Effector memory CD4-positive, alpha-beta T cell (primary cell): ENCODE measurements at regions not wholly inside any gene's neighbourhood (a gene's known extent, or its start where the extent isn't known, plus 50 kb on each side); places are given as distances from the start of the nearest gene placed in this dataset.

Source experiments
- DNase-seq, 3 donors: peaks; one replicate each; pipeline ENCODE4 v3.0.0-alpha.2; 2020
- H3K27ac ChIP-seq: 2 replicates; pipeline ENCODE4 v1.7.0; 2013; ENCODE audit warnings: mild to moderate bottlenecking, low read length, moderate library complexity; ENCODE audit not compliant: insufficient read depth, poor library complexity, severe bottlenecking
- H3K27me3 ChIP-seq: replicated peaks from 2 replicates; pipeline ENCODE4 v1.7.0; 2013; ENCODE audit warnings: mild to moderate bottlenecking, low read length; ENCODE audit not compliant: insufficient read depth, control insufficient read depth, poor library complexity, severe bottlenecking
- H3K36me3 ChIP-seq: 2 replicates; pipeline ENCODE4 v1.7.0; 2013; ENCODE audit warnings: mild to moderate bottlenecking, low read length, moderate library complexity; ENCODE audit not compliant: control insufficient read depth, insufficient read depth
- H3K4me1 ChIP-seq: 2 replicates; pipeline ENCODE4 v1.7.0; 2013; ENCODE audit warnings: low read length, mild to moderate bottlenecking; ENCODE audit not compliant: control insufficient read depth, insufficient read depth, poor library complexity, severe bottlenecking
- H3K4me3 ChIP-seq: 2 replicates; pipeline ENCODE4 v1.7.0; 2013; ENCODE audit warnings: low read length, low read depth, mild to moderate bottlenecking; ENCODE audit not compliant: insufficient read depth, poor library complexity, severe bottlenecking
- H3K9me3 ChIP-seq: 2 replicates; pipeline ENCODE4 v1.7.0; 2013; ENCODE audit warnings: mild to moderate bottlenecking, low read length, moderate library complexity; ENCODE audit not compliant: control insufficient read depth

- no peak for DNase-seq
- Histone ChIP-seq H3K4me3 (no peak overlapping the region), H3K27me3 (no peaks in the 10 kb centered on the region), H3K9me3 (no peaks in the 10 kb centered on the region), H3K27ac (no peak overlapping the region), H3K4me1 (no peaks in the 10 kb centered on the region), H3K36me3 (no peaks in the 10 kb centered on the region)
Observed at GRCh38 chr16:85162478-85163277, 50.4 kb upstream of the CIBAR2 start.

GRCh38 chr16:85163278-85164112, 51.2 kb upstream of the CIBAR2 start:
- H3K27ac ChIP-seq, result no peak overlapping the region
- no peak for DNase-seq

GRCh38 chr16:85164431-85164830, 52.2 kb upstream of the CIBAR2 start:
- H3K4me1 ChIP-seq, result no peaks in the 10 kb centered on the region

More at GRCh38 chr16:85163278-85164112, 51.2 kb upstream of the CIBAR2 start:
- Histone ChIP-seq H3K9me3 (no peaks in the 10 kb centered on the region), H3K4me1 (no peaks in the 10 kb centered on the region), H3K27me3 (no peaks in the 10 kb centered on the region), H3K36me3 (no peaks in the 10 kb centered on the region), H3K4me3 (no peak overlapping the region)

GRCh38 chr16:85164838-85165516, 52.7 kb upstream of the CIBAR2 start:
- H3K9me3 ChIP-seq, result no peaks in the 10 kb centered on the region
- H3K27me3 ChIP-seq, result no peaks in the 10 kb centered on the region
- H3K4me1 ChIP-seq, result no peaks in the 10 kb centered on the region
- no peak overlapping the region for H3K4me3 ChIP-seq
- H3K27ac ChIP-seq, result no peak overlapping the region
- H3K36me3 ChIP-seq, result no peaks in the 10 kb centered on the region
- DNase-seq, result no peak

More at GRCh38 chr16:85164431-85164830, 52.2 kb upstream of the CIBAR2 start:
- Histone ChIP-seq H3K9me3 (no peaks in the 10 kb centered on the region), H3K4me3 (no peak overlapping the region), H3K36me3 (no peaks in the 10 kb centered on the region), H3K27ac (no peak overlapping the region), H3K27me3 (no peaks in the 10 kb centered on the region)
- no peak for DNase-seq

- H3K36me3 ChIP-seq, result no peaks in the 10 kb centered on the region
- H3K9me3 ChIP-seq, result no peaks in the 10 kb centered on the region
- H3K4me3 ChIP-seq, result no peak overlapping the region
- H3K4me1 ChIP-seq, result no peaks in the 10 kb centered on the region
- H3K27me3 ChIP-seq, result no peaks in the 10 kb centered on the region
- DNase-seq, result no peak
- no peak overlapping the region for H3K27ac ChIP-seq
Observed at GRCh38 chr16:85165781-85166180, 53.5 kb upstream of the CIBAR2 start.

GRCh38 chr16:85166281-85166680, 54.0 kb upstream of the CIBAR2 start:
- Histone ChIP-seq H3K4me3 (no peak overlapping the region), H3K9me3 (no peaks in the 10 kb centered on the region), H3K27ac (no peak overlapping the region), H3K4me1 (no peaks in the 10 kb centered on the region), H3K27me3 (no peaks in the 10 kb centered on the region), H3K36me3 (no peaks in the 10 kb centered on the region)
- DNase-seq, result no peak

GRCh38 chr16:85166699-85167588, 54.7 kb upstream of the CIBAR2 start:
- no peak overlapping the region for H3K27ac ChIP-seq
- no peak for DNase-seq
- no peaks in the 10 kb centered on the region for H3K9me3 ChIP-seq
- no peaks in the 10 kb centered on the region for H3K4me1 ChIP-seq
- H3K27me3 ChIP-seq, result no peaks in the 10 kb centered on the region
- H3K4me3 ChIP-seq, result no peak overlapping the region
- H3K36me3 ChIP-seq, result no peaks in the 10 kb centered on the region

- Histone ChIP-seq H3K4me3 (no peak overlapping the region), H3K4me1 (no peaks in the 10 kb centered on the region), H3K27ac (no peak overlapping the region), H3K36me3 (no peaks in the 10 kb centered on the region), H3K9me3 (no peaks in the 10 kb centered on the region), H3K27me3 (peaks cover 6% of the 10 kb centered on the region)
- DNase-seq, result no peak
Observed at GRCh38 chr16:85167589-85168537, 55.6 kb upstream of the CIBAR2 start.
